OCI-LY3 (cell line): ENCODE measurements at regions not wholly inside any gene's neighbourhood (a gene's known extent, or its start where the extent isn't known, plus 50 kb on each side); places are given as distances from the start of the nearest gene placed in this dataset.

Experiments used
- CTCF ChIP-seq: fragments of 200-600, 300-600 bp; sonication (generic); IDR thresholded peaks from 2 replicates; pipeline ENCODE4 v1.5.1; 2014; ENCODE audit warnings: antibody characterized with exemption, low read length, low read depth
- EZH2phosphoT487 ChIP-seq: fragments of 200-600 bp; shearing (Covaris generic); IDR thresholded peaks from 2 replicates; pipeline ENCODE4 v1.6.1; 2018; ENCODE audit warnings: antibody characterized with exemption, mixed run types, low read depth

GRCh38 chr13:95445131-95445530 lies 107.4 kb upstream of the CLDN10 start:
- no peak for TF ChIP-seq CTCF
- no peak for TF ChIP-seq EZH2phosphoT487
